NOMO-1 treated with dmso at 0.1 percent for 144 hours (cell line): ENCODE measurements at regions not wholly inside any gene's neighbourhood (a gene's known extent, or its start where the extent isn't known, plus 50 kb on each side); places are given as distances from the start of the nearest gene placed in this dataset.

Experiments
- DNase-seq: peaks from one replicate; lab custom pipeline; 2025; ENCODE audit not compliant: unreplicated experiment; lab: John Stamatoyannopoulos, UW

DNA sequence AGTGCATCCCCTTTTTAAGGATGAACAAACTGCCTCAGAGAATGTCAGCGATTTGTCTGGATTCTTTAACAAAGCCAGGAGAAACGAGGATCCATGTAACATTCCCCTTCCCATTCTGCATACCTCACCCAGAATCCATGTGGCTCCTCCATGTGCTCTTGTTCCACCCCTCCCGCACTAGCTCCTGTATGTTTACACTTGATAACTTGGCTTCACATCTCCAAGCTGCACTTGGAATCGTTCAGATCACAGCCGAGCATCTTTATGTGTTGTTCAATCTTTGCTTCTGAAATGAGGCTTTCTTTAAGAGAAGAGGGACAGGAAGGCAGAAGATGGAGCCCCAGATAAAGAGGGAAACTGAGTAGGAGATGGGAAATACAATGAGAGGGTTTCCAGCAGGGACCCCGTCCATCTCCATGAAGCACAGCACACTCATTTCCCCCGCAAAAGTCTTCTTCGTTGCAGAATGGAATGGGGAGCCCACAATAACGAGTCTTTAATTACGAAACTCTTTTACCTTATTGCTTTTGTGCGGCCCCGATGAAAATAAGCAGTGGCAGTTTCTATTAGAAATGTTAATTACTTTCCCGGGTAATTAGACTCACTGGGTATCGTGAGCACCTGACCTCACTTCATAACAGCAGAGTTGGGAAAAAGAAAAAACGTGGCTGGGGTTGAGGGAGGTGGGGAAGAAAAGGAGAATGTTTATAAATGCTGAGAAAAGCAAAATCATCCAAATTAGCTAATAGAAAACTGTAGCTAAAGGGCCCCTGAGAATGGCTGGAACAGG is 96.8 kb upstream of the ISX start:
- DNase-seq: no peak

DNA sequence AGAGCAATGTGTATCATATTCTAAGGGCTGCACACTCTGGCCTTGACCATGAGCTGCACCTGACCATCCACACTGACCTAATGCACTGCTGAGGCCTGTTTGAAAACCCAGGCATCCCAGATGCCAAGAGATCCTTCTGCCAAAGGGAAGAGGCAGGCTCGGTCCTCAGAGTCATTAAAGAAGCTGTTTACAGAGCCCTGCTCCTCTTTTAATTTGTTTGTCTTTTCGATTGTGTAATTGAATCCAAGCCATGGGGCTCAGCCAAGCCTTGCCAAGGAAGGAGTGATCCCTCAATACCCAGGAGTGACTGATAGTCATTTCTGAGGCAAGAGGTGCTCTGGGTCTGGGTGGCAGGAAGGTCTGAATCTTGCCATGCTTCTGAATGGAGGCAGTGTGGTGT is 94.5 kb upstream of the ISX start:
- no peak for DNase-seq

DNA sequence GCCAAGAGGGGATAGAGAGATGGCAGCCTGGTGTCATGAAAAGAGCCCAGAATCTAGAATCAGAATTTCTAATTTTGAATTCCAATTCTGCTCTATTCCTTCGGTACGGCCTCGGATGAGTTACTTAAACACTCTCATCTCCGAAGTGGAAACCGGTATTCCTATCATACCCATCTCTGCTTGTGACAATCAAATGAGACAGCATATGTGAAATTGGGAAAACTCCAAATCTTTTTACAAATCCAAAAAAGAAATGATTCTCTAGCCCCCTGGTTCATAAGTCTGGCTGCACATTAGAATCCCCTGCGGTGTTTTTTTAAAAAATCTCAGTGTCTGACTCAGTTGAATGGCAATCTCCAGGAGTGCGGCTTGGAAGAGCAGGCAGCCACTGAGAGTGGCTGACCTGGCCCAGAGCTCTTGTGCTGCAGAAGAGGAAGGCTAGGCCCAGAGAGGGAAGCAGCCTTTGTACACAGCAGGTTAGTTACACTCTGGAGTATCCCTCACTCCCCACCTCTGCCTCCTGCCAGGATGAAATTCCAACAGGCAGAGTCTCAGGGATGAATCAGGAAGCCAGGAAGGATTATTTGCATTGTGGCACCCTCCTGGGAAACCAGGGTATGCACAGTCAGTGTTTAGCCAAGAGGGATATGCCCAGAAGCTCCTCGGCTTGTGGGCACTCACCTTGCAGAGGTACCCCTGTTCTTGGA is 93.6 kb upstream of the ISX start:
- no peak for DNase-seq

DNA sequence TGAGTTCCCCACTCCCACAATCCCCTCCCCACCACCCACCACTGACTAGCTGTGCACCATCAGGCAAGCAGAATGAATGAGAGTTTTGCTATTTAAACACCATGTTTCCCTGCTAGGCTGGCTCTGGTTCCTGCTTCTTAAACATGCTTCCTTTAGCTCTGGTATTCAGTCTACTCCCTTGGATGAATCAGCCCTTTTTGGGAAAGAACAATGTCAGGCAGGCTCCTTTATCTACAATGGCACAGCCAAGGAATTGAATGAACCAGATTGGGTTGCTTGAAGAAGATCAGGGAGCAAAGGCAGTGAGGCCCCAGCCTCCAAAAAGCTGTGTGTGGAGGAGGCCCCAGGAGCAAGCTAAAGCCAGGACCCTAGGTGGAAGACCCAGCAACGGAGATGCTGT is 92.9 kb upstream of the ISX start:
- DNase-seq: no peak

DNA sequence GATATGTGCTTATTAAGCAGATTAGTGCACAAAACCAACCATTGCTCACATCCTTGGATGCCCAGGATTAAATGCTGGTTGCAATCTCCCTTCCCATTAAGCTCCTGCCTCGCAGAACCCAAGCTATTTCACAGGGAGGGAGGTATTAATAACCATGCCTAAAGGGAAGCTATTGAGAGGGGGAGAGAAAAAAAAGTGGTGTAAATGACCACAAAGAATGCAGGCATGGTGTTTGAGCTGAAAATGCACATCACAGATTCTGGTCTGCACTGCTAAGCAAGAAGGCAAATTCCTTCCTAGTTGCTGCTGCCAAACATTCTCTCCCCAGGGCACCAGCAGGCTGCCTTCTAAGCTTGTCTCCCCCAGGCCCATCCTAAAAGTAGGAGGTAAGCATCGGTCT is 92.0 kb upstream of the ISX start:
- no peak for DNase-seq

DNA sequence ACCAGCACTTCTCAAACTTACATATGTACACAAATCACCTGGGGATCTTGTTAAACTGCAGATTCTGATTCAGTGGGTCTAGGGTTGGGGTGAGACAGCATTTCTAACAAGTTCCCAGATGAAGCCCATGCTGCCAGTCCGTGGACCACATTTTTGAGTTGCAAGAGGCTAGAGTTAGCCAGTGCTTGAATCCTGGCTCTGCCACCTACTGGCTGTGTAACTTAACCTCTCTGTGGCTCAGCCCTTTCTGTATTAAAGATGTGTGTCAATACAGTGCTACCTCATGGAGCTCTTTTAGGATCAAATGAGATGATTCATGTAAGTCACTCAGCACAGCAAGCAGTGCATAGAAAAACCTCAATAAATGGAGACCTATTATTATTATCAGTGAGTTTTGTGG is 90.2 kb upstream of the ISX start:
- DNase-seq: no peak

DNA sequence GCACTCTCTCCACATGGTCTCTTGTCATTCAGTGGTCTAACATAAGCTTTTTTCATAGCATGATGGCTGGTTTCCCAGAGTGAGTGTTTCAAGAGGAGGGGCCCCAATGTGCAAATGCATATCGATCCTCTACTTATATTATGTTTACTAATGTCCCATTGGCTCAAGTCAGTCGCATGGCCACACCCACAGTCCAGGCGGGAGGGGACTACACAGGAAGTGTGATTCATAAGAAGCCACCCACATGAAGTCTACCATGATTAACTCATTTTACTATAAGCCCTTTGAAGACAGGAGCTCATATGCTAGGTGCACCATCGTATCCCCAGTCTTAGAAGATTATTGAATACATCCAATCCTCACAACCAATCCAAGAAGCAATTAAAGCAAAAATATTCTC is 89.5 kb upstream of the ISX start:
- DNase-seq: no peak

DNA sequence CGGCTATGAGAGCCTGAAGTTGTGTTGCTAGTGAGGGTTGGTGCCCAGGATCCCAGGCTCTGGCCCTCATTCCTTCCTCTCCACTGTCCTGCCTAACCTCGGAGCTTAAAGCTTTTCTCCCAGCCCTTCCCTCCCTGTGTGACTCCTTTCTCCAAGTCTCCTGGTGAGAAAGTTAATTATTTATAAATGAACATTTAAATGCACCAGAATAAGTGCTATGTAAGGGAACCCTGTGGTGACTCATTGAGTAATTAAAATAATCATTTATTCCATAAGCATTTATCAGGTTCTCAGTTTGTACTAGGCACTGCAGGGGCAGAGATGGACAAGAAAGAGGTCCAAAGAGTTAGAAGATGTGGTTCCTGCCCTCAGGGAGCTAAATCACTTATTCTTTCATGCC is 89.1 kb upstream of the ISX start:
- no peak for DNase-seq

DNA sequence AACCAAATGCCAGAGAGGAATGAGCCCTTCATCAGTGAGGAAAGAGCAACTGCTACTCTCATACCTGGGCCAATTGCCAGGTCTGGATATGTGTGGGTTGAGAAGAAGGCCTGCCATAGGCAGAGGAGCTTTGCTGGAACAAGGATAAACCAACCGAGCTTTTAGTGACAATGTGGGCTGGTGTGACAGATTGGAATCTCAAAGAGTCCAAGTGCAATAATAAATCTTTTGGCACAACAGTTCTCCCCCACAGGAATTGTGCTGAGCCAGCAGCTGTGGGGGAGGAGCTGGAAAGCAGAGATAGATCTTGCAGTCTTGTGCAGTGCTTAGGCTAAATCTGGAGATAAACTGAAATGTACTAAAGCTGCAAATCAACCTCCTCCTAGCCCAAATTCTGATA is 79.4 kb upstream of the ISX start:
- DNase-seq: no peak

DNA sequence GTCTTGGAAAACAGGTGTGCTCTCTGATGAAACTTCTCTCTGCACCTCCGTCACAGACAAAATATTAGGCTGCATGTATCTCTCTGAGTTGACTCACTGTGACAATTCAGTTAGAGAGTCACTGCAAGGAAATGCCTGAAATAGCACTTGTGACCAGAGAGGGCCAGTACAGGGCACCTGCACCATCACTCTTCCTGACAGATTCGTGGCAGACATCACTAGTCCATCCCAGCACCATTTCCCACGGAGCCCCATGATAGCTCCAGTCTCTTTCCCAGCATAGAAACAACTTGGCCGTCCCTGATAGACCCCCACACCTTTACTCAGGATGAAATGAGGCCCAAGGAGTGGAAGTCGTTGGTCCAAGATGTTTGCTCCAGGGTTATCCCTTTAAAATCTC is 73.3 kb upstream of the ISX start:
- no peak for DNase-seq

DNA sequence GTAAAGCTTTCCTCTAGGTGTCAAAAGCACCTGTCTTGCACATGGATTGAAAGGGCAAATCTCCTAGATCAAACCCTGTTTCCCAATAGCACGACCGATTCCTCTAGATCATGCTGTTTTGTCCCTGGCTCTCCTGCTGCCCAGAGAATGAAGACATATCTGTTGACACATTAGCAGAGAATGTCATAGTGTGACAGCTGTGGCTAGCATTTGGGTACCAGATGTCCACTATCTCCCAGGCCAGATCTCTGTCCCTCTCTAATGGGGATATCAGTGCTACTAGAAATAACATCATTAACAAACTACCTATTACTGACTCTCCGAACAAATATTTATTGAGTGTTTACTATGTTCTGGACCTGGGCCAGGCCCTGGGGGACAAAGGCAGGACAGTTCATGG is 72.4 kb upstream of the ISX start:
- DNase-seq: no peak

DNA sequence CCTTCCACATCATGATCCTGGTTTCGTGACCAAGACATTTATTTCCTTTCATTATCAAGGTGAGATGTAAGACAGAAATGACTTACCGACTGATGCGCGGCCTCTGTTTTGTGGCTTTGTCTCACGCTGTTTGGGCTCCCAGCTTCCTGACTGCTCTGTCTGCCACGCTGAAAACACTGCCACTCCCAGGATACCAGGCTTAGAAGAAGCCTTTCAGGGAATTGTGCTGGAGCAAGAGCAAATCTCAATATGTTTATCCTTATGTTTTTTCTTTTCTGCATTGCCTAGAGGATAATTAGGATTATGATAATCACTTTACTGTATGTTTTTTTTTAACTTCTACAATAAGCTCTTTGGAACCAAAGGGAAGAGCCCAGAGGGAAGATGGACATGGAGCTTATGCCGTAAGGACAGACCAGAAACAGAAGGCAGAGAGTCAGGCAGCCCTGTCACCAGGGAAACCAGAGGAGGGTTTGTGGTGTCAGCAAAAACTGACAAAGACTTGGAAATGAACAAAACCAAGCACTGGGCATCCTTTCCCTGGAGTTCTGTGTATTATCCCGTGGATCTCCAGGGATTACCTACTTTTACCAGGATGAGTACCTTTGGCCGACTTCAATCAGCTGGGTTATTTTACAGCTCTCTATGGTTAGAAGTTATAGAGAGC is 68.2 kb upstream of the ISX start:
- DNase-seq: no peak

DNA sequence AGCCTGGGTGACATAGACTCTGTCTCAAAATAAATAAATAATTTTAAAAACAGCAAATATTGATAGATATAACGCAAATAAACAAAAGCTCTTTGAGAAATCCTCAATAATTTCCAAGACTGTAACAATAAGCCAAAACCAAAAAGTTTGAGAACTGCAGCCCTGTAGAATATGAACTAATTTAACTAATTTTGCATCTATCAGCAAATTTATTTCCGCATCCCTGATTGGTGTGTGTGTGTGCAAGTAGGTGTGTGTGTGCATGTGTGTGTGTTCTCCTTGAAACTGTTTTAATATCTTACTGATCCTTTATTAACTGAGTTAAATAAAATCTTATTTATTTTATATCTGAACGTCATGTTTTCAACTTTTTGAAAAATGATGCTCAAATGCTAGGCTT is 67.0 kb upstream of the ISX start:
- DNase-seq: no peak

DNA sequence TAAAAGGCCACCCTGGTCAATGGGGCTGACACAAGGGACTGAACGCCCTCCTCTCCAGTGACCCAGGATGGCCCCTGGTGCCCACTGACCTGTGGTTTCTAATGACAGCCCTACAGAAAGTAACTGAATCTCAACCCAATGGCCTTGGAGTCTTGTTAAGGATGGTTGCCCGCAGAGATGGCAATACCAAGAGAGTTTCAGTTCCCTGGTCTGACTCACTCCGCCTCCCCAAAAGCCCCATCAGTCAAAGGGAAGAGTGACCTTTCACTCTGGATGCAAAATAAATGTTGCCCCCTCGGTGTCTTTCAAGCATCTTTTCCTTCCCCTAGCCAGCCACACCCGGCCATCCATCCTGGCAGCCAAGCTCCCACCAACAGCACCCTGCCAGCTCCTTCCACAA is 57.7 kb upstream of the ISX start:
- DNase-seq: no peak

DNA sequence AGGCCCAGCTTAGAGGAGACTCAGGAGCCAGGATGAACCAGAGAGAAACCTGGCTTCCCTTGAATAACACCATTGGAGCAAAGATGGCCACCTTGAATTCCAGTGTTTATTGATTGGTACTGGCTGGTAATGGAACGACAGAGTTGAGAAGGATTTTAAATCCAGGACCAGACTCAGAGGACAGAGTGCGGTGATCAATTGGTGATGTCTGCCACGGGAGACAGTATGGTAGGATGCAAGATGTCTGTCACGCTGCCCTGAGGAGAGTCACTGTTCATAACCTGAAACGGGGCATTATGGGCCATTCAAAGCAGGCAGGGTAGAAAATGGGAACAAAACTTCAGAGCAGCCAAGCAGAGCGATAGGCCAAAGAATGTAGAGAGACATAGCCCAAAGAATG is 55.4 kb upstream of the ISX start:
- no peak for DNase-seq

DNA sequence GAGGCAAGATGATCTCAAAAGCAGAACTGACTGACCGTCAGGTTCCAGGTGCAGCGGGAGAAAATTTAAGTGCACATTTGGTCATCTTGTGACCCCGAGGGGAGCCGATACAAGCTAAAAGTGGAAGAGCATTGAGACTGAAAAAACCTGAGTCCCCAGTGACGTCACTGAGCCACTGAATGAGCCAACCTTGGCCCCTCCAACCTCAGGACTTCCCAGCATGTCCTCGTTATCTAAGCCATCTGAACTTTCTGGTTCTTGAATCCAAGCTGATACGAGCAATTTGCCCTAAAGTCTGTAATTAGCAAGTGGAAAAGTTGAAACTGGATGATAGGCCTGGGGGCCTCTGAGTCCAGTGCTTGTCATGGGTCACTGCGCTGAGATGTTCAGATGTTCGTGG is 51.1 kb upstream of the ISX start:
- DNase-seq: no peak
